Kidney (tissue), 13 donors: ENCODE measurements at regions not wholly inside any gene's neighbourhood (a gene's known extent, or its start where the extent isn't known, plus 50 kb on each side); places are given as distances from the start of the nearest gene placed in this dataset.

ENCODE experiments used
- DNase-seq, 5 donors: peaks; one replicate each; pipeline ENCODE4 v3.0.0-alpha.2; 2013 to 2020
- FAIRE-seq: peaks from 2 replicates; lab custom pipeline; 2012; peaks lifted over from hg19 to GRCh38; lab: Jason Lieb, UNC
- H3K27ac ChIP-seq, 2 donors: one replicate each; pipeline ENCODE4 v1.7.0; 2013; ENCODE audit warnings: low read depth in 2 of 2, low read length in 2 of 2, inconsistent platforms in 1 of 2
- H3K27me3 ChIP-seq: one replicate; pipeline ENCODE4 v1.7.1; 2013; ENCODE audit warnings: low read length, inconsistent platforms; ENCODE audit not compliant: control insufficient read depth, insufficient read depth
- H3K36me3 ChIP-seq, 3 donors: one replicate each; pipeline versions ENCODE4 v1.7.0 to v1.7.1; 2013; ENCODE audit warnings: low read length in 3 of 3, control low read depth in 1 of 3, inconsistent platforms in 1 of 3; ENCODE audit not compliant: insufficient read depth in 3 of 3, control insufficient read depth in 2 of 3
- H3K4me1 ChIP-seq, 3 donors: one replicate each; pipeline versions ENCODE4 v1.7.0 to v1.7.1; 2013; ENCODE audit warnings: low read length in 3 of 3, inconsistent platforms in 1 of 3, low read depth in 1 of 3; ENCODE audit not compliant: control insufficient read depth in 2 of 3, insufficient read depth in 2 of 3
- H3K4me3 ChIP-seq, 3 donors: one replicate each; pipeline versions ENCODE4 v1.7.0 to v1.8.1; 2013; ENCODE audit warnings: low read length in 3 of 3, control low read depth in 1 of 3, inconsistent platforms in 1 of 3
- H3K9ac ChIP-seq, 3 donors: one replicate each; pipeline versions ENCODE4 v1.7.0 to v1.7.1; 2013; ENCODE audit warnings: low read length in 3 of 3, control low read depth in 1 of 3, inconsistent platforms in 1 of 3
- H3K9me3 ChIP-seq, 3 donors: one replicate each; pipeline versions ENCODE4 v1.7.0 to v1.7.1; 2013; ENCODE audit warnings: low read length in 3 of 3, control low read depth in 1 of 3, inconsistent platforms in 1 of 3; ENCODE audit not compliant: control insufficient read depth in 2 of 3, insufficient read depth in 1 of 3
- intact Hi-C: fragments of 100-400 bp; cut with DNase I; formaldehyde crosslinking; loops from one replicate; pipeline ENCODE4 v1.11.1; 2022
- TF ChIP-seq, protein P1 (sequence below): IDR thresholded peaks from 3 replicates; pipeline ENCODE4 v1.5.1; 2012; ENCODE audit warnings: mild to moderate bottlenecking, moderate library complexity, borderline replicate concordance; ENCODE audit not compliant: insufficient read depth; ENCODE audit errors: extremely low read depth
- donor health status: control.
- donor health status: control.
- donor health status: control.
- donor health status: control.
- donor health status: control.
- donor health status: DM: yes; HTN: yes; CAD: no.
- donor health status: Normal renal cell carcinoma (clear cell type).

DNA sequence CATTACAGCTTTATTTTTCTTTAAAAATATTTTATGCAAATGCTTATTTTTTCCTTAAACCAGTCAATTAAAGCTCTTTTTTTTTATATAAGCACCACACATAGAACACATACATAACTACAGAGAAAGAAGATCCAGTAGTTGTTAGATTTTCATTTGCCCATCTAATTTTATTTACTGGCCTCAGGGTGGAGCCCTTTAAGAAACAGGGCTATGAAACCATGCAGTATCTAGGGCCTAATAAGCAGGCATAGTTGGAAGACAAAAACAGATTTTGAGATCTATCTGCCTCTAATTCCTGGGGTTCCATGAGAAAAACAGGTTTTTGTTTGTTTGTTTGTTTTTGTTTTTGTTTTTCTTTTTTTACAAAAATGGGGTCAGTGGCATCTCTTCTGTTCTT lies 120.6 kb downstream of the BCHE start:
- Histone ChIP-seq H3K27me3 (no peaks in the 10 kb centered on the region), H3K36me3 (no peaks in the 10 kb centered on the region), H3K4me3 (no peak overlapping the region), H3K9ac (no peak overlapping the region), H3K27ac (no peak overlapping the region), H3K4me1 (no peaks in the 10 kb centered on the region), H3K9me3 (peaks cover 0 to 14% (median 0%) of the 10 kb centered on the region in 3 donors)
- no peak for DNase-seq
- no peak for FAIRE-seq
- TF ChIP-seq, protein P1, sequence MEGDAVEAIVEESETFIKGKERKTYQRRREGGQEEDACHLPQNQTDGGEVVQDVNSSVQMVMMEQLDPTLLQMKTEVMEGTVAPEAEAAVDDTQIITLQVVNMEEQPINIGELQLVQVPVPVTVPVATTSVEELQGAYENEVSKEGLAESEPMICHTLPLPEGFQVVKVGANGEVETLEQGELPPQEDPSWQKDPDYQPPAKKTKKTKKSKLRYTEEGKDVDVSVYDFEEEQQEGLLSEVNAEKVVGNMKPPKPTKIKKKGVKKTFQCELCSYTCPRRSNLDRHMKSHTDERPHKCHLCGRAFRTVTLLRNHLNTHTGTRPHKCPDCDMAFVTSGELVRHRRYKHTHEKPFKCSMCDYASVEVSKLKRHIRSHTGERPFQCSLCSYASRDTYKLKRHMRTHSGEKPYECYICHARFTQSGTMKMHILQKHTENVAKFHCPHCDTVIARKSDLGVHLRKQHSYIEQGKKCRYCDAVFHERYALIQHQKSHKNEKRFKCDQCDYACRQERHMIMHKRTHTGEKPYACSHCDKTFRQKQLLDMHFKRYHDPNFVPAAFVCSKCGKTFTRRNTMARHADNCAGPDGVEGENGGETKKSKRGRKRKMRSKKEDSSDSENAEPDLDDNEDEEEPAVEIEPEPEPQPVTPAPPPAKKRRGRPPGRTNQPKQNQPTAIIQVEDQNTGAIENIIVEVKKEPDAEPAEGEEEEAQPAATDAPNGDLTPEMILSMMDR: no peak
- intact Hi-C loops: no loop called here

DNA sequence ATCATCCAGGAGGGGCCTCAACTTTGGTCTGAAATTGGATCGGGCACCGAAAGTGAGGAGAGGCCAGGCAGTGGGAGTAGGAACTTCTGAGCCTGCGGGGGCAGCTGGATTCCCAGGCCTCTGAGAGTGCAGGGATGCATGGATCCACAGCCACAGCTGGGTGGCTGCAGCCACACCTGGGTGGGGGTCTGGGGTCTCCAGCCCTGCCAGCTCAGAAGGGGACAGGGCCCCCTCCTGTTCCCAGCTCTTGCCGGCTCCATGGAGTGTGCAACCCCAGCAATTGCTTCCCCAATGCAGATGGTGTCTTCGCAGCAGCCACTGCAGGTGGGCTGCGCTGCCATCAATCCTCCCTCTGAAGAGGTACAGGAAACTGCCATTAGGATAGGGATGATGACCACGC lies 123.7 kb downstream of the BCHE start:
- DNase-seq (no peak), FAIRE-seq (no peak)
- H3K9me3 ChIP-seq: no peaks in the 10 kb centered on the region
- no peak overlapping the region for H3K27ac ChIP-seq
- H3K4me3 ChIP-seq: no peak overlapping the region
- intact Hi-C loops: no loop called here
- H3K36me3 ChIP-seq: no peaks in the 10 kb centered on the region
- no peaks in the 10 kb centered on the region for H3K4me1 ChIP-seq
- H3K9ac ChIP-seq: no peak overlapping the region
- TF ChIP-seq, protein P1: no peak
- H3K27me3 ChIP-seq: no peaks in the 10 kb centered on the region

DNA sequence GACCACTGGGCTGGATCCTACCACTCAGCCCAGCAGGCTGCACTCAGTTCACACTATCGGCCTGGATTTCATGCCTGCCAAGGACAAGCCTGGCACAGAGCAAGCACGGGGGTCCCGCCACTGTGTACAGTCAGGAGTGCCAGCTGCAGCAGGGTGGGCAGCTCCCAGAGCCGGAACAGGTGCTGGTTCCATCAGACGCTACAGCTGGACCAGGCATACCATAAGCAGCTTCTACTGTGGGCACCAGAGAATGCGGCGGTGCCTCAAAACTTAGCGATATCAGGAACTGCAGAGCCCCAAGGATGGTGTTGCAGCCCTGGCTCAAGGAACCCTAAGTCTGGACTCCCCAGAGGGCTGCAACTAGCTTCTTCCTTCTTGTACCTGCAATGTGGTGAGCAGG lies 124.8 kb downstream of the BCHE start:
- Histone ChIP-seq H3K9me3 (no peaks in the 10 kb centered on the region), H3K36me3 (no peaks in the 10 kb centered on the region), H3K4me3 (no peak overlapping the region), H3K27me3 (no peaks in the 10 kb centered on the region), H3K9ac (no peak overlapping the region), H3K27ac (no peak overlapping the region), H3K4me1 (no peaks in the 10 kb centered on the region)
- intact Hi-C loops: no loop called here
- DNase-seq: no peak
- no peak for FAIRE-seq
- TF ChIP-seq, protein P1: no peak

DNA sequence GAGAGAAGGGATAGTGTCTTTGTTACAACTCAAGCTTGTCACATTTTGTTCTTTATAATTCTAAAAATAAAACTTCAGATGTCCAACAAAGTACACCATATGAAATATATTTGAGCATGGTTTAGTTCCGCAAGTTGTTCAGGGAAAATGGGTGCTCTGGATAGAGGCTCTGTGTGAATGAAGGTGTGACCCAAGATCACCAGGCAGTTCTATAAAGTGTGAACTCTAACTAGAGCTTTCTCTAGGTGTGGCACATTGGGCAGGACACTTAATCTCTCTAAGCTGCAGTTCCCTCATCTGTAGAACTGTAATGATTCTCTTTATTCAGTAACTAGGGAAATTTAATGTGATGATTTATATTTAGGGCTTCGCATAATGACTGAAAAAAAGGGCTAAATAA lies 139.3 kb downstream of the BCHE start:
- TF ChIP-seq, protein P1: no peak
- no peaks in the 10 kb centered on the region for H3K36me3 ChIP-seq
- no peak for FAIRE-seq
- intact Hi-C loops: no loop called here
- no peaks in the 10 kb centered on the region for H3K4me1 ChIP-seq
- H3K9ac ChIP-seq: no peak overlapping the region
- H3K9me3 ChIP-seq: peaks cover 0 to 2% (median 0%) of the 10 kb centered on the region in 3 donors
- H3K4me3 ChIP-seq: no peak overlapping the region
- H3K27me3 ChIP-seq: no peaks in the 10 kb centered on the region
- no peak for DNase-seq
- H3K27ac ChIP-seq: no peak overlapping the region
